ENCODE measurements at regions not wholly inside any gene's neighbourhood (a gene's known extent, or its start where the extent isn't known, plus 50 kb on each side); places are given as distances from the start of the nearest gene placed in this dataset.

GRCh38 chr20:51894619-51895018 is 92.3 kb upstream of the SALL4 start:
- TF ChIP-seq, protein P1, sequence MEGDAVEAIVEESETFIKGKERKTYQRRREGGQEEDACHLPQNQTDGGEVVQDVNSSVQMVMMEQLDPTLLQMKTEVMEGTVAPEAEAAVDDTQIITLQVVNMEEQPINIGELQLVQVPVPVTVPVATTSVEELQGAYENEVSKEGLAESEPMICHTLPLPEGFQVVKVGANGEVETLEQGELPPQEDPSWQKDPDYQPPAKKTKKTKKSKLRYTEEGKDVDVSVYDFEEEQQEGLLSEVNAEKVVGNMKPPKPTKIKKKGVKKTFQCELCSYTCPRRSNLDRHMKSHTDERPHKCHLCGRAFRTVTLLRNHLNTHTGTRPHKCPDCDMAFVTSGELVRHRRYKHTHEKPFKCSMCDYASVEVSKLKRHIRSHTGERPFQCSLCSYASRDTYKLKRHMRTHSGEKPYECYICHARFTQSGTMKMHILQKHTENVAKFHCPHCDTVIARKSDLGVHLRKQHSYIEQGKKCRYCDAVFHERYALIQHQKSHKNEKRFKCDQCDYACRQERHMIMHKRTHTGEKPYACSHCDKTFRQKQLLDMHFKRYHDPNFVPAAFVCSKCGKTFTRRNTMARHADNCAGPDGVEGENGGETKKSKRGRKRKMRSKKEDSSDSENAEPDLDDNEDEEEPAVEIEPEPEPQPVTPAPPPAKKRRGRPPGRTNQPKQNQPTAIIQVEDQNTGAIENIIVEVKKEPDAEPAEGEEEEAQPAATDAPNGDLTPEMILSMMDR (IDR thresholded peaks at IDR 0.05): no peak
- TF ChIP-seq POLR2A (IDR thresholded peaks at IDR 0.05): no peak

All from testis (tissue), 2 donors.